CD14-positive monocyte (primary cell): ENCODE measurements at regions not wholly inside any gene's neighbourhood (a gene's known extent, or its start where the extent isn't known, plus 50 kb on each side); places are given as distances from the start of the nearest gene placed in this dataset.
A peak's percentile ranks its signal among the peaks of the same experiment; 100 is the strongest.

ENCODE experiments used
- DNase-seq, 3 donors: peaks; one replicate each; pipeline ENCODE4 v3.0.0-alpha.2; 2011 to 2022
- H2AFZ ChIP-seq: 2 replicates; pipeline ENCODE4 v1.6.0; 2012; ENCODE audit warnings: mild to moderate bottlenecking, low read depth, low read length, inconsistent platforms; ENCODE audit not compliant: insufficient read depth, poor library complexity, severe bottlenecking
- H3K27ac ChIP-seq, 2 donors: 1 replicate in 1 of 2; 2 replicates in 1 of 2; pipeline ENCODE4 v1.5.1; 2012 to 2013; ENCODE audit warnings: low read length in 2 of 2, control low read depth in 1 of 2, inconsistent platforms in 1 of 2, low read depth in 1 of 2, mild to moderate bottlenecking in 1 of 2
- H3K27me3 ChIP-seq, 2 donors: one replicate each; pipeline versions ENCODE4 v1.6.0 to v1.6.1; 2011 to 2013; ENCODE audit warnings: low read length in 2 of 2; ENCODE audit not compliant: control insufficient read depth in 2 of 2, insufficient read depth in 2 of 2
- H3K36me3 ChIP-seq, 2 donors: replicated peaks in 1 of 2; 1 replicate in 1 of 2; 2 replicates in 1 of 2; pipeline versions ENCODE4 v1.5.1 to v1.6.1; 2012 to 2013; ENCODE audit warnings: low read length in 2 of 2, control low read depth in 1 of 2, inconsistent platforms in 1 of 2, mild to moderate bottlenecking in 1 of 2; ENCODE audit not compliant: insufficient read depth in 2 of 2, control insufficient read depth in 1 of 2
- H3K4me1 ChIP-seq, 2 donors: 1 replicate in 1 of 2; 2 replicates in 1 of 2; pipeline versions ENCODE4 v1.5.1 to v1.6.1; 2012 to 2013; ENCODE audit warnings: low read length in 2 of 2, control low read depth in 1 of 2, inconsistent platforms in 1 of 2, mild to moderate bottlenecking in 1 of 2, moderate library complexity in 1 of 2; ENCODE audit not compliant: insufficient read depth in 2 of 2, control insufficient read depth in 1 of 2
- H3K4me2 ChIP-seq: replicated peaks from 2 replicates; pipeline ENCODE3; 2012; ENCODE audit warnings: low read length, moderate library complexity, mild to moderate bottlenecking; ENCODE audit not compliant: poor library complexity, severe bottlenecking; ENCODE audit errors: extremely low read depth
- H3K4me3 ChIP-seq, 3 experiments: fragments of 200-600 bp in 1 of 3; sonication (generic) in 1 of 3; replicated peaks in 1 of 3; 1 replicate in 2 of 3; 2 replicates in 1 of 3; pipeline ENCODE4 v1.5.1; 2011 to 2013; ENCODE audit warnings: low read length in 3 of 3, mild to moderate bottlenecking in 3 of 3, control low read depth in 2 of 3, low read depth in 2 of 3, inconsistent platforms in 1 of 3, moderate library complexity in 1 of 3
- H3K79me2 ChIP-seq: 2 replicates; pipeline ENCODE4 v1.6.0; 2012; ENCODE audit warnings: mild to moderate bottlenecking, control low read depth, inconsistent platforms, low read length, moderate library complexity; ENCODE audit not compliant: insufficient read depth
- H3K9ac ChIP-seq: 2 replicates; pipeline ENCODE4 v1.6.0; 2017; ENCODE audit warnings: low read length, mild to moderate bottlenecking; ENCODE audit not compliant: insufficient read depth, poor library complexity, severe bottlenecking
- H3K9me3 ChIP-seq, 2 donors: replicated peaks in 1 of 2; 1 replicate in 1 of 2; 2 replicates in 1 of 2; pipeline versions ENCODE4 v1.5.1 to v1.6.1; 2012 to 2013; ENCODE audit warnings: low read length in 2 of 2, control low read depth in 1 of 2; ENCODE audit not compliant: control insufficient read depth in 1 of 2, insufficient read depth in 1 of 2
- H4K20me1 ChIP-seq: 2 replicates; pipeline ENCODE4 v1.6.0; 2012; ENCODE audit warnings: mild to moderate bottlenecking, low read length, control low read depth, moderate library complexity; ENCODE audit not compliant: insufficient read depth
- H3K27ac Mint-ChIP-seq, 7 donors: one replicate each; pipeline ENCODE4 v1.8.0; 2020; ENCODE audit warnings: mild to moderate bottlenecking in 7 of 7, mixed read lengths in 7 of 7, moderate library complexity in 6 of 7, inconsistent platforms in 2 of 7
- H3K27me3 Mint-ChIP-seq, 3 donors: one replicate each; pipeline ENCODE4 v1.8.0; 2021 to 2022; ENCODE audit warnings: low read depth in 3 of 3, mild to moderate bottlenecking in 3 of 3, mixed read lengths in 3 of 3, moderate library complexity in 3 of 3, inconsistent platforms in 1 of 3
- H3K36me3 Mint-ChIP-seq, 2 donors: one replicate each; pipeline ENCODE4 v1.8.0; 2020; ENCODE audit warnings: mixed read lengths in 2 of 2, inconsistent platforms in 1 of 2, mild to moderate bottlenecking in 1 of 2
- H3K4me1 Mint-ChIP-seq: one replicate; pipeline ENCODE4 v1.8.0; 2020; ENCODE audit warnings: mild to moderate bottlenecking, mixed read lengths
- H3K4me3 Mint-ChIP-seq, 2 donors: one replicate each; pipeline ENCODE4 v1.8.0; 2020; ENCODE audit warnings: mild to moderate bottlenecking in 2 of 2, mixed read lengths in 2 of 2, moderate library complexity in 1 of 2
- H3K9me3 Mint-ChIP-seq, 7 donors: one replicate each; pipeline ENCODE4 v1.8.0; 2020 to 2022; ENCODE audit warnings: mixed read lengths in 7 of 7, mild to moderate bottlenecking in 6 of 7, moderate library complexity in 6 of 7, inconsistent platforms in 2 of 7
- CTCF ChIP-seq: fragments of 200-600 bp; IDR thresholded peaks from one replicate; pipeline ENCODE4 v1.8.0; 2022; ENCODE audit warnings: antibody characterized with exemption, mild to moderate bottlenecking
- WGBS: methylation state at CpG from one replicate; pipeline ENCODE4 v1.1.5; 2013; ENCODE audit warnings: missing lambda C conversion rate; ENCODE audit not compliant: insufficient coverage; 5-methylcytosine and 5-hydroxymethylcytosine counted together
- intact Hi-C, 2 donors: fragments of 100-400 bp; cut with micrococcal nuclease; formaldehyde crosslinking; loops; one replicate each; pipeline versions ENCODE4 v1.15.0 to v1.15.1; 2023

- H3K27me3 Mint-ChIP-seq, result peaks cover 1 to 4% (median 3%) of the 10 kb centered on the region in 3 donors
- H3K4me3 ChIP-seq, result no peak overlapping the region
- no peaks in the 10 kb centered on the region for H3K36me3 ChIP-seq
- no peak overlapping the region for H3K9ac ChIP-seq
- no peak overlapping the region for H3K27ac Mint-ChIP-seq
- no peaks in the 10 kb centered on the region for H3K4me1 ChIP-seq
- no peak overlapping the region for H2AFZ ChIP-seq
- no peak overlapping the region for H3K27ac ChIP-seq
- TF ChIP-seq CTCF, result no peak
- no peaks in the 10 kb centered on the region for H3K9me3 ChIP-seq
- no peaks in the 10 kb centered on the region for H3K4me1 Mint-ChIP-seq
- no peak overlapping the region for H3K4me2 ChIP-seq
- DNase-seq, result no peak
- H3K36me3 Mint-ChIP-seq, result no peaks in the 10 kb centered on the region
- no peaks in the 10 kb centered on the region for H4K20me1 ChIP-seq
- intact Hi-C loops, result no loop called here
- H3K27me3 ChIP-seq, result no peaks in the 10 kb centered on the region
- H3K4me3 Mint-ChIP-seq, result no peak overlapping the region
- H3K79me2 ChIP-seq, result no peaks in the 10 kb centered on the region
- H3K9me3 Mint-ChIP-seq, result no peaks in the 10 kb centered on the region
Measured at GRCh38 chr1:36607263-36607651, 124.5 kb upstream of the CSF3R start.

GRCh38 chr1:36606641-36607262 is 124.0 kb upstream of the CSF3R start:
- H3K4me3 Mint-ChIP-seq, result no peak overlapping the region
- no peak for DNase-seq
- H3K27me3 ChIP-seq, result no peaks in the 10 kb centered on the region

More at GRCh38 chr1:36606641-36607262, 124.0 kb upstream of the CSF3R start:
- Histone ChIP-seq H3K9ac (no peak overlapping the region), H3K36me3 (no peaks in the 10 kb centered on the region), H3K27ac (no peak overlapping the region), H3K9me3 (no peaks in the 10 kb centered on the region), H3K4me1 (no peaks in the 10 kb centered on the region), H3K4me3 (no peak overlapping the region), H4K20me1 (no peaks in the 10 kb centered on the region), H3K4me2 (no peak overlapping the region), H2AFZ (no peak overlapping the region), H3K79me2 (no peaks in the 10 kb centered on the region)
- no peaks in the 10 kb centered on the region for H3K9me3 Mint-ChIP-seq
- 75% methylated on average over 7 of the region's 12 CpGs for WGBS
- no peaks in the 10 kb centered on the region for H3K36me3 Mint-ChIP-seq
- H3K27me3 Mint-ChIP-seq, result peaks cover 1 to 4% (median 3%) of the 10 kb centered on the region in 3 donors
- H3K4me1 Mint-ChIP-seq, result no peaks in the 10 kb centered on the region
- intact Hi-C loops, result no loop called here
- peak overlapping the region in 1 of 7 donors; percentile 46 for H3K27ac Mint-ChIP-seq
- no peak for TF ChIP-seq CTCF
